ENCODE measurements at regions not wholly inside any gene's neighbourhood (a gene's known extent, or its start where the extent isn't known, plus 50 kb on each side); places are given as distances from the start of the nearest gene placed in this dataset.

- H3K4me1 ChIP-seq, result no peaks in the 10 kb centered on the region
- no peak overlapping the region for H3K27ac ChIP-seq
- intact Hi-C loops (cut with DNase I), result no loop called here
- H3K27me3 ChIP-seq, result no peaks in the 10 kb centered on the region
- no peaks in the 10 kb centered on the region for H3K9me3 ChIP-seq
- 89 to 95% methylated on average over 4 of the region's 4 CpGs for WGBS, 2 donors
- DNase-seq, result no peak
- no peak overlapping the region for H3K4me3 ChIP-seq
- TF ChIP-seq POLR2A (IDR thresholded peaks at IDR 0.05), result no peak
- no peak for TF ChIP-seq EP300 (IDR thresholded peaks at IDR 0.05)
- TF ChIP-seq, protein P1, sequence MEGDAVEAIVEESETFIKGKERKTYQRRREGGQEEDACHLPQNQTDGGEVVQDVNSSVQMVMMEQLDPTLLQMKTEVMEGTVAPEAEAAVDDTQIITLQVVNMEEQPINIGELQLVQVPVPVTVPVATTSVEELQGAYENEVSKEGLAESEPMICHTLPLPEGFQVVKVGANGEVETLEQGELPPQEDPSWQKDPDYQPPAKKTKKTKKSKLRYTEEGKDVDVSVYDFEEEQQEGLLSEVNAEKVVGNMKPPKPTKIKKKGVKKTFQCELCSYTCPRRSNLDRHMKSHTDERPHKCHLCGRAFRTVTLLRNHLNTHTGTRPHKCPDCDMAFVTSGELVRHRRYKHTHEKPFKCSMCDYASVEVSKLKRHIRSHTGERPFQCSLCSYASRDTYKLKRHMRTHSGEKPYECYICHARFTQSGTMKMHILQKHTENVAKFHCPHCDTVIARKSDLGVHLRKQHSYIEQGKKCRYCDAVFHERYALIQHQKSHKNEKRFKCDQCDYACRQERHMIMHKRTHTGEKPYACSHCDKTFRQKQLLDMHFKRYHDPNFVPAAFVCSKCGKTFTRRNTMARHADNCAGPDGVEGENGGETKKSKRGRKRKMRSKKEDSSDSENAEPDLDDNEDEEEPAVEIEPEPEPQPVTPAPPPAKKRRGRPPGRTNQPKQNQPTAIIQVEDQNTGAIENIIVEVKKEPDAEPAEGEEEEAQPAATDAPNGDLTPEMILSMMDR (IDR thresholded peaks at IDR 0.05), result no peak
- no peak for TF ChIP-seq POLR2AphosphoS5 (IDR thresholded peaks at IDR 0.05)
- no peaks in the 10 kb centered on the region for H3K36me3 ChIP-seq
Observed at GRCh38 chr1:239633432-239633831, 247.1 kb downstream of the CHRM3 start.

DNA sequence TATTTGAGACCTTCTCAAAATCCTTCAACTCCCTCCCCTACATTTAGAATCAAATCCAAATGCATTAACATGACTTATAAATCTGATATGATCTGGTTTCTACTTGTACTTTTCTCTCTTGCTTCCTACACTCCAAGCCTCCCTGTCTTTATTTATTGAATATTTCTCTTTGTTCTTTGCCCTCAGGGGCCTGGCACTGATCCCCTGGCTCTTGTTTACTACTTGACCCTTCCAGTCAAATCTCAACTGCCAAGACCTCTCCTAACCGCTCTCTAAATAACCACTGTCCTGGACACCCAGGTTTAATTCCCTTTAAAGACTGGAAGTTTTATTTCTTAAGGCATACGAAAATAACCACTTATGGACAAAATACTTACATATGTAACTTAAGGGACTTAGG lies 248.9 kb downstream of the CHRM3 start:
- intact Hi-C loops (cut with DNase I), result no loop called here
- no peaks in the 10 kb centered on the region for H3K4me1 ChIP-seq
- no peak for TF ChIP-seq EP300 (IDR thresholded peaks at IDR 0.05)
- TF ChIP-seq POLR2A (IDR thresholded peaks at IDR 0.05), result no peak
- no peak for TF ChIP-seq POLR2AphosphoS5 (IDR thresholded peaks at IDR 0.05)
- TF ChIP-seq, protein P1 (IDR thresholded peaks at IDR 0.05), result no peak
- H3K36me3 ChIP-seq, result no peaks in the 10 kb centered on the region
- no peak overlapping the region for H3K4me3 ChIP-seq
- no peaks in the 10 kb centered on the region for H3K9me3 ChIP-seq
- 46 to 74% methylated on average over 2 of the region's 2 CpGs for WGBS, 2 donors
- no peak overlapping the region for H3K27ac ChIP-seq
- no peaks in the 10 kb centered on the region for H3K27me3 ChIP-seq
- no peak for DNase-seq

GRCh38 chr1:239636347-239636746 lies 250.0 kb downstream of the CHRM3 start:
- 31 to 39% methylated on average over 3 of the region's 3 CpGs for WGBS, 2 donors

DNA sequence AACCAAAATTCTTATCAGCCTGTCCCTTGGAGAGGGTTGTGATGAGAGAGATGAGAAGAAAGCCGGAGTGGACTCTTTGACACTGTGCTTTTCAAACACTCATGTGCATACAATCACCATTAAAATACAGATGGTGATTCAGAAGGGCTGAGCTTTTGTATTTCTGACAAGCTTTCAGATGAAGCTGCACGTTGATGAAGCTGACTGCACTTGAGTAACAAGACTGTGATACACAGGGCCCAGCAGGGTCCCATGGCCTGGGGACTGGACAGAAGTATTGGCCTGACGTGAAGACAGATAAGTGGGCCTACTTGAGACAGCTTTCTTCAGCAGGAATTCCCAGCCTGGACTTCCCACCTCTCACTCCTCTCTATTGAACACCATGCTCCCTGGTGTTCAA lies 258.2 kb downstream of the CHRM3 start:
- 95% methylated on average over 3 of the region's 3 CpGs for WGBS, 2 donors
- H3K27me3 ChIP-seq, result no peaks in the 10 kb centered on the region
- no peaks in the 10 kb centered on the region for H3K36me3 ChIP-seq
- no peaks in the 10 kb centered on the region for H3K9me3 ChIP-seq
- H3K4me3 ChIP-seq, result no peak overlapping the region
- no peak for DNase-seq
- no peaks in the 10 kb centered on the region for H3K4me1 ChIP-seq
- TF ChIP-seq POLR2AphosphoS5 (IDR thresholded peaks at IDR 0.05) (no peak), EP300 (IDR thresholded peaks at IDR 0.05) (no peak)
- TF ChIP-seq, protein P1 (IDR thresholded peaks at IDR 0.05), result no peak
- intact Hi-C loops (cut with DNase I), result no loop called here
- no peak overlapping the region for H3K27ac ChIP-seq

More at GRCh38 chr1:239636347-239636746, 250.0 kb downstream of the CHRM3 start:
- TF ChIP-seq, protein P1 (IDR thresholded peaks at IDR 0.05), result no peak
- TF ChIP-seq POLR2A (IDR thresholded peaks at IDR 0.05), result no peak
- TF ChIP-seq EP300 (IDR thresholded peaks at IDR 0.05), result no peak
- no peak for TF ChIP-seq POLR2AphosphoS5 (IDR thresholded peaks at IDR 0.05)
- Histone ChIP-seq H3K4me3 (no peak overlapping the region), H3K36me3 (no peaks in the 10 kb centered on the region), H3K27ac (no peak overlapping the region), H3K4me1 (no peaks in the 10 kb centered on the region), H3K9me3 (no peaks in the 10 kb centered on the region), H3K27me3 (no peaks in the 10 kb centered on the region)
- intact Hi-C loops (cut with DNase I), result no loop called here
- no peak for DNase-seq

DNA sequence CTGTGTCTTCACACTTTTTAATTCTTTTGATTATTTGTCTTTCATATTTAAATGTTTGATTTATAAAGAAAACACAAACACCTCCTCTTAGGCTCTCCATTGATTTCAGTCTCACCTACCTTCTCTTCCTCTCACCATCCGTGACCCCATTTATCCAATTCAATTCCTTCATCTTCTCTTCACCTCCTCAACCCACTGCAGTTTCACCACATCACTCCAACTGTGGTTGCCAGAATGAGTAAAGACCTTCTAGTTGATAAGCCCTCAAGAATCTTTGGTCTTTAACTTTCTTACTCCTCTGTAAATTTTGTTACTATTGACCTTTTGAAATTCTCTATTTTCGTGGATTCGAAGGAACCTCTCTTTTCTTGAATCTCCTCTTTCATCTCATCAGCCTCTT lies 260.7 kb downstream of the CHRM3 start:
- TF ChIP-seq POLR2A (IDR thresholded peaks at IDR 0.05) (no peak), EP300 (IDR thresholded peaks at IDR 0.05) (no peak), POLR2AphosphoS5 (IDR thresholded peaks at IDR 0.05) (no peak)
- TF ChIP-seq, protein P1 (IDR thresholded peaks at IDR 0.05), result no peak
- Histone ChIP-seq H3K27me3 (no peaks in the 10 kb centered on the region), H3K36me3 (no peaks in the 10 kb centered on the region), H3K4me3 (no peak overlapping the region), H3K27ac (no peak overlapping the region), H3K9me3 (no peaks in the 10 kb centered on the region), H3K4me1 (no peaks in the 10 kb centered on the region)
- intact Hi-C loops (cut with DNase I), result no loop called here
- WGBS, 2 donors, result 80 to 92% methylated on average over 3 of the region's 3 CpGs
- no peak for DNase-seq
